ENCODE measurements at regions not wholly inside any gene's neighbourhood (a gene's known extent, or its start where the extent isn't known, plus 50 kb on each side); places are given as distances from the start of the nearest gene placed in this dataset.
A peak's percentile ranks its signal among the peaks of the same experiment; 100 is the strongest.

DNA sequence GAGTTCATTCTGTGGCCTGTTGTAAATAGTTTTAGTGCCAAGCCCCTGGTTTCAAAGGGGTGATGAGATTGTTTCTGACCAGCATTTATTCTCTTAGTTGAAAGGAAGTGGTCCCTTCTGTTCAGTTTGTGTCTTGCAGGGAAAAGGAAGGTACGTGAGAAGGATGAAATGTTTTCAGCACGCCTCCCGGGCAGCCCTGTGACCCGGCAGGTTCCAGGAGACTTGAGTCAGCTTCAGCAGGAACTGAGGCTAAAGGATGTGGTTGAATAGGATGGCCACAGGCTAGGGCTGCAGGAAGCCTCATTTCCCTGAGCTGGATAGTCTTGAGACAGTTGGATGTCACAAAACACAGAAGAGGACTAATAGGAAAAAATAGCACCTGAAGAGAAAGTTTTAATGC lies 132.4 kb upstream of the SYNDIG1 start:
- DNase-seq (ENCODE audit: low spot score) = no peak

DNA sequence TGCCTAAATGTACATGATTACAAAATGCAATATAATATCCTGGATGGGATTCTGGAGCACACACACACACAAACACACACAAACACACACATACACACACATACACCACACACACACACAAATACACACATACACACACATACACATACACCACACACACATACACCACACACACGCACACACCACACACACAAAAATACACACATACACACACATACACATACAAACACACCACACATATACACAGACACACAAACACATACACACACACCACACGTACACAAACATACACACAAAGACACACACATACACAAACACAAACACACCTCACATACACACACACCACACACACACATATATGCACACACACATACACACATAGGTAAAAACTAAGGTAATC lies 134.6 kb upstream of the SYNDIG1 start:
- no peak for DNase-seq (ENCODE audit: low spot score)

DNA sequence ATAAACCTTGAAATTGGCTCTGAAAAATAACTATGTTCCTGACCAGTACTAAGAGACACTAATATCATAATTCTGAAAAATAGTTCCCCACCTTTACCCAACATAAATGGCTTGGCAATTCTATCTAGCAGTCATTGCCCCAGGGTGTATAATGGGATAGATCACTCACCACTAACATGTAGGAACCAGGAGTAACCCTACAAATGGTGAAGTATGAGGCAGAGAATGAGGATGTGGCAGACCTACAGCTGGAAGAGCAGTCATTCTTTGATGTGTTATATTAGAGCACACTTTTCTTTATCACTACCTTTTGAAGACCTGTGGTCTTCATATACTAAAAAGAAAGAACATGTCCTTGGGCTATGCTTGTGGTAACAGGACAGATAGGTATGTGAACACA lies 136.5 kb upstream of the SYNDIG1 start:
- DNase-seq (ENCODE audit: low spot score) = no peak

DNA sequence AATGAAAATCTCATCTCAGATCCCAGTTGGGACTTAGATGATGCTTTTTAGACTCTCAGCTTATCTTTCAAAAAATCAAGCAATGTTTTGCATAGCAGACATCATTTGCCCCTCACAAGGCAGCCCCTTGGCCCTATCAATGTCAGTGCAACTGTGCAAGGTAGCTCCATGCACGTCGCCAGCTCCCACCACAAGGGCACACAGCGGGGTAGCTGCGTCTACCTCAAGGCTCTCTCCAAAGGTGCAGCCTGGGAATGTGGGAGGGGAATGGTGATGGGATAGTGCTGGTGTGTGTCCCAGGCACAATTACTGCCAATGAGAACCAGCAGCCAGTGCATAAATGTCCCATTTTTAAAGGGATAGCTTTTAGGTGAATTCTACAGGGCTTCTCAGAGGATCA lies 137.5 kb upstream of the SYNDIG1 start:
- no peak for DNase-seq (ENCODE audit: low spot score)

DNA sequence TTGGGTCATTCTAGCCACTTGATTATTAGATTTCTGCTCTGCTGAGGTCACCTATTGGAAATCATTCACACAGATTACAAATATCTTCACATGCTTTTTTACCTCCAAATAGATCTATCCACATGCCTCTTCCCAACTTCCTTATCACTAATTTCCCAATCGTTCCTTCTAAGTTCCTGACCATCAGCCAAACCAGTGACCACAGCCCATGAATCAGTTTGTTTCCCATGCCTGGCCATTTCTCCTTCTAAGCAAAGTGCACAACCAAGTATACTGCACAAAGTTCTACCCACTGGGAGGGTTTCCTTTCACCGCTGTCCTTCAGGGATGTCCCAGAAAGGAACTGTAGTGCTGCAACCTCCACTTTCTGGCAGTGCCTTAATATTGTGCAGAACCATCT lies 140.5 kb upstream of the SYNDIG1 start:
- DNase-seq (ENCODE audit: low spot score) = no peak

DNA sequence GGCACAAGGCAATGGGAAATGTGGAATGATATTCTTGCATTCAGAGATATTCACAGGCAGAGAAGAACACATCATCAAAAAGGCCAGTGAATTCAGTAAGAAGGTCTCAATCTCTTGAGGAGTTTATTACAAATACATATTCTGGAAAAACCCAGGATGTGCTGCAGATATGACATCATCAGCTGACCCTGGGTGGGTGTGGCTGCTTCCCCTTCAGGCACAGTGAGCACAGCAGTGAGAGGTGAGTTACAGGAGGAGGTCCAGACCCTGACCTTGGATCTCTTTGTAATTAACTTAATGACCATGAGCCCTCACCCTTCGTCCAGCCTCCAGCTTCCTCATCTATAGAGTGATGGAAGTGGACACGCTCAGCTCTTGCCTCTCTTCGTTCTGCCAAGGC lies 147.5 kb upstream of the SYNDIG1 start:
- DNase-seq (ENCODE audit: low spot score) = no peak

DNA sequence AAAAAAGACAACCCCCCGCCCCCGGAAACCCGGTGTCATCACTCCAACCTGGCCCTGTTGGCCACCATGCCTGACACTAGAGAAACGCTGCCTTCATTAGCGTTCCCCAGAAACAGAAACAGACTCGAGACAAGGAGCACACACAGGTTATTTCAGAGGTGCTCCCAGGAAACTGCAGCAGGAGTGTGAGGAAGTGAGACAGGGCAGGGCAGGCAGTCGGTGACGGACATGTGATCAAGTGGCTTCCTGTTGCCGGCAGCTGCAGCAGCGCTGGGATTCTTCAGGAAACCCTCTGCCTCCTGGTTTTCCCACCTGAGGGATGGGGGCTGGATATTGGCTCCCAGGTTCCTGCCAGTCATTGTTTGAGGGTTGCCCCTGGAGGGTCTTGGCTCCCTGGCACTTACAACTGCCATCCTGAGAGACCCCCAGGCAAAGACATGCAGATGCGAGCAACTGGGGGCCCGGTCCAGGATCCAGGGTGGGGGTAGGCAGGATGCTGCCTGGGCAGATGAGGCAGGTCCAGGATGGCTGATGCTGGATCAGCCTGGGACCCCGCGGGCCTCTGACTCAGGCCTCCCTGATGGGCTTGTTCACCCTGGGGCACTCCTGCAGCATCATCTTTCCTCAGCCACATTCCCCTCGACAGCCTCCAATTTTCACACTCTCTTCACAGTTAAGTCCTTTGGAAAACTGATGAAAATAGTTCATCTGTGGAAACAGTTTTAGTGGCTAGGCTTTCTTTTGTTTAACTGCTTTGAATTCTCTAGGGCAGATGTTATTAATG lies 150.7 kb upstream of the SYNDIG1 start:
- DNase-seq (ENCODE audit: low spot score) = peak; percentile 35

DNA sequence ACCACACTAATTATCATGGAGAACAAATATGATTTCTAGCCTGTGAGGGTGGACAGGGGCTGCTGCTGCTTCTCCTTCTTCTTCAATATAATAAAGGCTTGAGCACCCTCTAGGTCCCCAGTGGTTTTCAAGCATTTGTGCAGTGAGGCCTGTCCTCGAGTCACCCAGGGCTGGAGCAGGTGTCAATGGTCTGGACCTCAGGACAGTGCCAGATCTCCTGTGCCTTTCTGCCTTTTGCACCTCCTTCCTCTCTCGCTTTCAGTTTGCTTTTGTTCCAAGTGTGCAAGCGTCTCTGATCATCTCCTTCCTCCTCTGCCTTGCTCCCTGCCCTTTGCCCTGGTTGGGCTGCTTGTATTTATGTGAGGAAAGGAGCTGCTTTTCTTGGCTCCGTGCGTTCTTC lies 152.2 kb upstream of the SYNDIG1 start:
- DNase-seq (ENCODE audit: low spot score) = no peak

DNA sequence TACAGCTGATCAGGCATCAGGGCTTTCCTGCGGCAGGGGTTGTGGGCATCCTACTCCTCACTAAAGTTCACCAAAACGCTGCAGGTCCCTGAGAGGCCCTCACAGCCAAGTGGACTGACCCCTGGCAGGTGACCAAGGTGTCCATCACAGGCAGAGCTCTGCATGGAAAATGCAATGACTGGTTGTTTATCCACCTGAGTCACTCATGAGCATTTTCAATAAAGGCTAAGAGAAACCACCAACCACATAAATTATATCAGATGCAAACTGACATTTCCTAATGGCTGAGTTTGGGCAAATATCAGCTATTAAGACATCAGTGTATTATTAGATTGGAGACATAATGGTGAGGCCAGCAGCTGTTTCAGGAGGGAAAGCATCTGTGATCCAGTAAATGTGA lies 152.7 kb upstream of the SYNDIG1 start:
- no peak for DNase-seq (ENCODE audit: low spot score)

DNA sequence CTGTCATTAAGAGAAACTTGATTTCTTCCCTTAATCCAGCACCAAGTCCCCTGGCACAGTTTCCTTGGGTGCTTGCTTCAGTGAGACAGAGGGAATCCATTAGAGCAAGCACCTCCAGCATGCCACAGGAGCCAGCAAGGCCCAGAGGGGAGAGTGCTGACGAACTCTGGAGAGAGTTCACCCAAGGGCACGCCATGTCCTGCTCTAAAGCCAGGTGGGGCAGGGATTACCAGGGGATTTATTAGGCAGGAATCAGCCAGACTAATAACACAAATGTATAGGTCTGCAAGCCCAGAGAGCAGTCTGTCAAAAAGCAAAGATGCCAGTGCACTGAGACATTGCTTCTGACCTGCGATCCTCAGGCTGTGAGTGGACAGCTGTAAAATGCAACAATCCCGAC lies 155.4 kb upstream of the SYNDIG1 start:
- no peak for DNase-seq (ENCODE audit: low spot score)

DNA sequence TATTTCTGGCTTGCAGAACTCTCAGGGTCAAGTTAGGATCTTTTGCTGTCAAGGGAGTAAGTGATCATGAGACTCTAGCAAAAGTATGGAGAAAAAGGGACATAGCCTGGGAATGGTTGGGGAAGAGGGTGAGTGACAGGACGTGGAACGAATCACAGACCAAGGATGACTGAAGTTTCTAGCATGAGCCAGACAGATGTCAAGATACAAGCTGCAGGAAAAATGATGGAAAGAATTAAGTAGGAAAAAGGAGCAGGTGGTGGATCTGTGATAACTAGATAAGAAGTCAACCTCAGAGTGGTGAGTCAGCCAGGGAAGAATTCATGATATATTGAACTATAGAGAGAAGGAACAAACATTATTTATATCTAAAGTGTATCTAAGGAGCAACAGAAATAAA lies 159.8 kb upstream of the SYNDIG1 start:
- no peak for DNase-seq (ENCODE audit: low spot score)

DNA sequence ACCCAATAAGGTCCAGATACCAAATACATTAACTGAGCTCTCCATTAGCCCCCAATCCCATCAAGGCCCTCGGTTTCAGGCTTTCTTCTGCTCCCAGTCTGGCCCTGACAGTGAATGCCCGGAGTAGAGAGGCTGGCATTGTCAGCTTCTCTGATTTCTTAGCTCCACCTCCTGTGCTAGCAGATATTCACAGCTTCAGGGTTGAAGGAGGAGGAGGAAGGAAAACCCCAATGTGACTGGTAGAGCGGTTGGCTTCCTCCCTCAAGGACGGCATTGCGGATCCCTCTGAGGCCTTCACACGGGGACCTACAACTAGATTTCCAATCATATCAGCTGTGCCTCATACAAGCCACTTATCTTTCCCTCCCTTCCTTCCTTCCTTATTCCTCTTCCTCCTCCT lies 164.1 kb upstream of the SYNDIG1 start:
- DNase-seq (ENCODE audit: low spot score) = no peak

DNA sequence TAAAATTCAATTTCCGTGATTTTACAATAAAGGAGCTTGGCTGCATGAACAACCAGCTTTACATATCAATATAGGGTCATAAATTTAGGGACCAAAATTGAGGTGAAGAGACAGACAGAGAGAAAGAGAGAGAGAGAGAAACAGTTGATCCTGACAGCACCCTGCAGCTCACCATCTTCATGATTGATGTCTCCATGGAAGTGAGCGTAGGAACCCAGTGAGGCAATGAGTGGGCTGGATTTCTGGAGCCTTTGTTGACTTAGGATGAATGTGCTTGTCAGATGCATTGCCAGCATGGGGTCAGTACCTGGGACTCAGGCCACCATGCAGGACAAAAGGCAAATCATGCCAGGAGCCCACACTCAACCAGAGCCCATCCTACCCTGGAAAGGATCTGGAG lies 165.1 kb upstream of the SYNDIG1 start:
- DNase-seq (ENCODE audit: low spot score) = no peak

DNA sequence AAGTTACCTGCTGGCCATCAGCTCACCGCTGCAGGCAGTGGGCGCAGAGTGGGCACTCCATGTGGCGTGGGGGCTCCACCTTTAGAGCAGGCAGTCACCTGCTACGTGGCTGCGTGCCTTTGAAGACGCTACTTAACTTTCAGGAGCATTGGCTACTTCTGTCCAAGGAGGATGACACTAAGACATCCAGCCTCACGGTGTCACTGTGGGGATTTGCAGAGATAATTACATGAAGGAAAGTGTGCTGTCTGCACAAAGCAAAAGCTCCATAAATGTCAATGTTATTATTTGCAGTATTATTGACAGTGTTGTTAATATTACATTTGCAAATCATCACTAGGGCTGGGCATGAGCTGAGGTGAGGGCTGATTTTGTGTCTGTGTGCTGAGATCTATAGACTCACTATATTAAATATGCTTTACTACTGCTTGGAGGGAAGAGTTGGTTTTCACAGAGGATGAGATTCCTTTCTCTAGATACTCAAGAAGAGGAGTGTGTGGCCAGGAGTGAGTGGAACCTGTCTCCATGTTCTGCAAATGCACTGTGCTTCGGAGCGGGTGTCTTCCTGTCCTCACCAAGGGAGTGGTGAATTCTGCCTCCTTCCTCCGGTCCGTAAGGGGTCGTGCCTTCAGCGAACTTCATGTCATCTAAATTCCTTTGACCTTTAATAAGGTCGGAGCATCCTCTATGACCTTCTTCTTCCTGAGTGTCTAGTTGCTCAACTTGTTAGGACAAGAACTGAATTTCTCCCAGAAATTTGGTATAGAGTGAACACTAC lies 165.8 kb upstream of the SYNDIG1 start:
- no peak for DNase-seq (ENCODE audit: low spot score)

DNA sequence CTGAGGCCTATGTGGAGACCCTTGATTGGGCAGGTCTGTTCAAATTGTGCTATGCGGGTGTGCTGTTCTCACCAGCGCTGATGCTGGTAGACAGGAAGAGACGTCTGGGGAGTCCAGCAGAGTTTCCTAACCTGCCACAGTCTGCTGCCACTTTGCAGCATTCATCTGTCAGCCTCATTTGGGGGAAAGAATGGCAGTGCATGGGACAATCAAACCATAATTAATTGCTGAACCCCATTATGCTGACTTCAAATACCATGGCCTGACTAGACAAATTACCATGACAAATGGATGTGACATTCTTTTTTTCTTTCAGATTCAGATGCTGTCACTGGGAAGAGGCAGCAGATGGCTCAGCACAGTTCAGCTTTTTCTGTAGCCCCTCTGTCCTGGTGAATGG lies 171.4 kb upstream of the SYNDIG1 start:
- DNase-seq (ENCODE audit: low spot score) = no peak

DNA sequence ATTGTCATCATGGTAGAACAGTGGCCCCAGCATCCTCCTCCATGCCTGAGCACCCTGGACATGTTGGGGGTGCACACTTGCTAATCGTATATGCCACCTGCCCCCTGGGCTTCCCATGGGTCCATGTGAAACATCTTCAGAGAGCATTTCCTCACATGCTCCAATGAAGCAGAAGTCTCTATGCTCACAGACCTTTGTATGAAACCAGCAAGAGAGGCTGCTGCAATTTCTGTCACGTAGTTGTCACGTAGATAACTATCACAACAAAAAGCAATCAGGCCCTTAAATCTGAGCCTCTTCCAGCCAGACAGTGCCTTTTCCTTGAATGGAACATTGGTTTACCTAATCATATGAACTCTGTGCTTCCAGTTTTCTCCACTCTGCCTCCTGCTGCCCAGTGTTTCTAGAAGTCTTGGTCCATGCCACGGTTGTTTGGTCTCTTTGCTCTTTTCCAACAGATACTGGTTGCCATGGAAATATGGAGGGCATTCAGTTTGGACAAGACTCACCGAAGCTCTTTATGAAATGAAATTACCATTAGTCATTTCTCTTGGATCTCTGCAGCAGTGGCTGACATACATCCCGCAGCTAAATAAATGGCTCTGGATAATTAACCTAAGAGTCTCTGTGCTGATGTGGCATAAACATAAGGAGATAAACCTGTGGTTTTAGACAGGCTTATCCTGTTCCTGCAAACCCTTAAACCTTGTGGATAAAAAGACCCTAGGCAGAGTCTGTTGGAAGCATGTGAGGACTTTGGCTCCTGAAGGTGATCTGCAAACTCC lies 172.8 kb upstream of the SYNDIG1 start:
- DNase-seq (ENCODE audit: low spot score) = peak; percentile 62

DNA sequence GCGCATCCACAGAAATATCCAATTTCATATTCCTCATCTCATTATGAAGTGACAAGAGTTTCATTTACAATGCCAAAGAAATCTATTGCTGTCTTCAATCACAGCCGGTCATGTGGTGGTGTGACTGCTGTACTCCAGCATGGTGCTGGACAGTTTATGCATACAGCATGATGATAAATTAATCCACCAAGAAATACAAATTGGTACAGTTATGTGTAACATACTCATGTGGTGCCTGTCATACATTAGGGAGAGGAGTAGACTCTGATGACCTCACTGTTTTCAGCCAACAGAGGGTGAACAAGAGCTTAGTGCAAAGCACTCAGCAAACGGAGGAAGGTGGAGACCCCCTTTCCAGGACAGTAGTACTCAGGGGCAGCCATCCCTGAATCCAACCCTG lies 178.4 kb upstream of the SYNDIG1 start:
- no peak for DNase-seq (ENCODE audit: low spot score)

DNA sequence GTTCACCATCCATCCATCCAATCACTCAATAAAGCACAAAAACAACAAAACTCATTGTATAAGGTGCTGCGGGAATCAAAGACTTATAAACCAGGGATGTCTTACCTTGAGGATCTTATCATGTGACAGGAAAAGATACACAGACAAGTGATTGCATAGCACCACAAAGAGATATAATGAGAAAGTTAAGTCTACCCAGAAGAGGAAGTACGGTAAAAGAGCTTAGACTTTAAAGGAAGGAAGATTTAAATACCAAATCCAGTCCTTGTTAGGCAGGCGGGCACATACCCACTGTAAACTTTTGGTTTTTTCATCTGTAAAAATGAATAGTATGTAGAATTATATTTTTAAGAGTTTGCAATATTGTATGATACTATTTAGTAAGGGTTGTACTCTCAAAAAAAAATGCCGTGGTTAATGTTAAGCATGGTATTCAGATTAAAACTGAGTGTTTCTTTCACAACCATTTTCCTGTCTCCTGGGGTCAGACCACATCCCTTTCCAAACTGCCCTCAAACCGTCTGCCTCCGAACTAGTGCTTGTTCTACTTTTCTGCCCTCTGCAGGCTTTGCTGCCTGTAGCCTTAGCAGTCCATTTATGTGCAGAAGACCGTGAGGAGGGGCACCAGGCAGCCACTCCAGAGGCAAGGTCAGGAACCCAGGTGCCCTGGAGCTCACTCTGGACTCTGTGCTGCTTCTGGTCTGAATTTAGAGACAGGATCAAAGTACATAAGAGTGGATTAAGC lies 179.5 kb upstream of the SYNDIG1 start:
- no peak for DNase-seq (ENCODE audit: low spot score)

DNA sequence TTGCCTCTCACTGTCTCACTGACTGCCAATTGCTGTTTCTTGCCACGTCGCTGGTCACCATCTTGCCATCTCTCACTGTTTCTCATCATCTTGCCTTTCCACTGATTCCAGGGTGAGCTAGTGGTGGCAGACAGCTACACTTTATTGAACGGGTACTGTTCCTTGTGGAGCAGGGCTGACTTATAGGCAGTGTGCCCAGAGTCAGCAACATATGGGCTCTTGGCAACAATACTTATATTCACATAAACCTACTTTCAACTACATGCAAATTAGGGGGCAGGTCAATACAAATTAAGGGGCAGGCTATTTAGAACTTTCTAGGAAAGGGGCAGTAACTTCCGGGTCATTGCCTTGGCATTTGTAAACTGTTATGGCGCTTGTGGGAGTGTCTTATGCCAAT lies 186.2 kb upstream of the SYNDIG1 start:
- no peak for DNase-seq (ENCODE audit: low spot score)

DNA sequence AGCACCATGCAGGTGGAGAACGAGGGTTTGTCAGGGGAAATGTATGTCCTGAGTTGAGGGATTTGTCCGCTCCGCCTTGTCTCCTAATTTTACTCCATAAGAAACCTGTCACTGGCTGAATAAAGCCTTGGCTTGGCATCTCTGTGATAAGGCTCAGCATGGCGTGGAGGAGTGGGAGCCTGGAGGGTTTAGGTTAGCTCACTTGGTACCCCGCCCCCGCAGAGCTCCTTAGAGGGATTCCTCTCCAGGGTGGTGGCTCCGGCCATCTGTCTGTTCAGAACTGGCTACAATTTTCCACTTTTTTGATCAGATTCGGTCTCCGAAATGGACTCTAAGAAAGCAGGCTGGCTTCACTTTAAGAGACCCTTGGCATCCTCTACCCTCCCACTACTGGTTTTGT lies 192.2 kb upstream of the SYNDIG1 start:
- no peak for DNase-seq (ENCODE audit: low spot score)

DNA sequence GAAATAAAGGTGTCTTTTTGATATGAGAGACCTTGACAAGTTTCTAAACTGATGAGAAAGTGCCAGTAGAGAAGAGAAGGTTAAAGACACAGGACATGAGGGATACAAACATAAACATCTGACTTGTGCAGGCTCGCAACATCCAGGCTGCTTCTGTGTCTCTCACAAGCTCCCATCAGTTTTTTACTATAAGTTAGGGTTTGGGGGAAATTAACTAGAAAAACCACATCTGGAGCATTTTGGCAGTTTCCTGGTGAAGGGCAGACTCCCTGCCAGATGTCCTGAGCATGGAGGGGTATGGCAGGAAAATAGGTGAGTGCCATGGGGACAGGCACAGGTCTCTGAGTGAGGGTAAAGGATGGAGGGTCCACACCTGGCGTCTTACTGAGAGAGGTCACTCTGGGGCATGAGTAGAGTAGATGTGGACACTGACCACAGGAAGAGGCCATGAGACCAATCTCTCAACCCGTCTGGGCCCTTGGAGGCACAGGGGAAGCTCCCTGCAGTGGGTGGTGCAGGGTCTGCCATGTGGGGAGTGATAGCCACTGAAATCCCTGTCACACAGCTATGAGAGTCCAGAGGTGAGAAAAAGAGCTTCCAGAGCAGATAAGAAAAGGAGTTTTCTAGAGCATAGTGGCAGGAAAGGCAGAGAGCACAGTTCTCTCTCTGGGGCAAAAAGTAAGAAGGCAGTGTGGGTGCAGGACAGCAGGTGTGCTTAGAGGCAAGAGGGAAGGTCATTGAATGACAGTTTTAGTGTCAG lies 193.3 kb upstream of the SYNDIG1 start:
- DNase-seq (ENCODE audit: low spot score) = no peak

Data from umbilical cord (tissue), 1 donor.